Cardiac muscle cell (in vitro differentiated cells and primary cell): ENCODE measurements at regions not wholly inside any gene's neighbourhood (a gene's known extent, or its start where the extent isn't known, plus 50 kb on each side); places are given as distances from the start of the nearest gene placed in this dataset.

Experiments used
- DNase-seq, 2 donors: peaks; one replicate each; pipeline versions ENCODE4 v3.0.0 to v3.0.0-alpha.2; 2010 to 2017; ENCODE audit warnings: low read depth in 1 of 2, low spot score in 1 of 2
- H3K27ac ChIP-seq: fragments of 200-600 bp; sonication (generic); 2 replicates; pipeline ENCODE4 v1.5.1; 2016
- H3K27me3 ChIP-seq: fragments of 200-600 bp; sonication (generic); 2 replicates; pipeline ENCODE4 v1.6.0; 2016; ENCODE audit warnings: control low read depth
- H3K36me3 ChIP-seq: fragments of 200-600 bp; sonication (generic); 2 replicates; pipeline ENCODE4 v1.5.1; 2016; ENCODE audit warnings: control low read depth
- H3K4me1 ChIP-seq: fragments of 200-600 bp; sonication (generic); 2 replicates; pipeline ENCODE4 v1.8.1; 2017; ENCODE audit warnings: low read depth, mild to moderate bottlenecking, mixed run types
- H3K4me3 ChIP-seq: fragments of 200-600 bp; sonication (generic); 2 replicates; pipeline ENCODE4 v1.5.1; 2016; ENCODE audit warnings: mild to moderate bottlenecking
- H3K9me3 ChIP-seq: fragments of 200-600 bp; sonication (generic); 2 replicates; pipeline ENCODE4 v1.5.1; 2017; ENCODE audit warnings: low read depth, mild to moderate bottlenecking, control low read depth
- CTCF ChIP-seq: IDR thresholded peaks from 2 replicates; pipeline ENCODE4 v1.5.1; 2012; ENCODE audit warnings: low read depth, mild to moderate bottlenecking, low read length

- no peaks in the 10 kb centered on the region for H3K4me1 ChIP-seq
- no peak overlapping the region for H3K27ac ChIP-seq
- no peak for DNase-seq
- H3K27me3 ChIP-seq = no peaks in the 10 kb centered on the region
- no peak overlapping the region for H3K4me3 ChIP-seq
- no peak for TF ChIP-seq CTCF
- no peaks in the 10 kb centered on the region for H3K9me3 ChIP-seq
- H3K36me3 ChIP-seq = no peaks in the 10 kb centered on the region
Observed at GRCh38 chr9:126017758-126018157, 270.6 kb downstream of the PBX3 start.

DNA sequence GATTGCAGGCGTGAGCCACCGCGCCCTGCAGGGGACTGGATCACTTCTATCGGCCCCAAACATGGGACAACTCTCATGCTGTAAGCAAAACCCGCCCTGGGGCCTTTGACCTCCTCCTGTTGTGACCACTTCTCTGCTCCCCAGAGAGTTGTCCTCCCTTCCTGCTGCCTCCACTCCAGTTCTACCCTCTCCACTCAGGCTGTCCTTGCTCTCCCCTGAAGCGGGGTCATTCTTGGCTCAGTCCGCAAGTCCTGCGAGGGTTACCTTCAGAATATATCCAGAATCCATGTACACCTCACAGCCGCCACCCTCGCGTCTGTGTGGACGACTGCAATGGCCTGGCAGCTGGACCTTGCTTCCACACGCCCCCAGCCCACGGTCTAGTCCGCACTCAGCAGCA, 273.7 kb downstream of the PBX3 start:
- no peaks in the 10 kb centered on the region for H3K9me3 ChIP-seq
- H3K27me3 ChIP-seq = no peaks in the 10 kb centered on the region
- no peaks in the 10 kb centered on the region for H3K36me3 ChIP-seq
- no peak overlapping the region for H3K4me3 ChIP-seq
- no peak for TF ChIP-seq CTCF
- H3K27ac ChIP-seq = no peak overlapping the region
- DNase-seq = no peak
- no peaks in the 10 kb centered on the region for H3K4me1 ChIP-seq

DNA sequence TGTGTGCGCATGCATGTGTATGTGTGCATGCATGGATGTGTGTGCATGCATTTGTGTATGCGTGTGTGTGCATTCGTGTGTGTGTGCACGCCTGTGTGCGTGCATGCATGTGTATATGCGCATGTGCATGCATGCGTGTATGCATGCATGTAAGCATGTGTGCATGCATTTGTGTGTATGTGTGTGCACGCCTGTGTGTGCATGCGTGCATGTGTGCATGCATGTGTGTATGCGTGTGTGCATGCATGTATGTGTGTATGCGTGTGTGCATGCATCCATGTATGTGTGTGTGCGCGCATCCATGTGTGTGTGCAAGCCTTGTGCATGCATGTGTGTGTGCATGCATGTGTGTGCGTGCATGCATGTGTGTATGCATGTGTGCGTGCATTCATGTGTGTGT, 276.8 kb downstream of the PBX3 start:
- no peak overlapping the region for H3K27ac ChIP-seq
- no peak for DNase-seq
- H3K36me3 ChIP-seq = no peaks in the 10 kb centered on the region
- no peaks in the 10 kb centered on the region for H3K27me3 ChIP-seq
- H3K4me3 ChIP-seq = no peak overlapping the region
- no peak for TF ChIP-seq CTCF
- H3K4me1 ChIP-seq = no peaks in the 10 kb centered on the region
- H3K9me3 ChIP-seq = no peaks in the 10 kb centered on the region

DNA sequence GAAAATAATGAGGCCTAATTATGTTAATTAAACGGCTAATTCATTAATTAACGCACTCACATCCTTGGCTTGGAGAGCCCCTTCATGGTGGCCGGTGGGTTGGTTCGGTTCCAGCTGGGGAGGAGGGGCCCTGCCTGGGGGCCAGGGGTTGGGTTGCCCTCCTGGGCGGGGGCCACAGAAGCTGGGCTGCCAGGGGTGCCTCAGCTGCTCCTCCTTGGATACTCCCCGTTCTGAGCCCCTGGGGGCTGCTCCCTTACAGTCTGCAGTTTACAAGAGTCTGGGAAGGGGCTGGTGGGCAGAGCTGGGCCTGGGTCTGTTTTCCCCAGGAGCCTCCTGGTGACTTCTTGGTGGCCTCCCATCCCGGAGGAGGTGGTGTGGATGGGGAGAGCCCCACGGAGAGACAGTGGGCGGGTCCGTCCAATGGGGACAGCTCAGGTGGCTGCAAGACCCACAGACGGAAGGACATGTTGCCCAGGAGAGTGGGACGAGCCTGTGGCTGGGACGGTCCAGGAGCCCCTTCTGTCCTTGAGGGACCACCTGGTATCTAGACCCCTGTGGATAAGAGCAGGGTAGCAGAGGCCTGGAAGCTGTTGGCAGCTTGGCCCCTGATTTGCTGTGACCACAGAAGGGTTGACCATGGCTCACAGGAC, 277.5 kb downstream of the PBX3 start:
- Histone ChIP-seq H3K4me1 (no peaks in the 10 kb centered on the region), H3K9me3 (no peaks in the 10 kb centered on the region), H3K4me3 (no peak overlapping the region), H3K27me3 (no peaks in the 10 kb centered on the region), H3K36me3 (no peaks in the 10 kb centered on the region), H3K27ac (no peak overlapping the region)
- TF ChIP-seq CTCF = no peak
- no peak for DNase-seq

GRCh38 chr9:126025991-126026390, 278.8 kb downstream of the PBX3 start:
- Histone ChIP-seq H3K4me3 (no peak overlapping the region), H3K36me3 (no peaks in the 10 kb centered on the region), H3K27me3 (no peaks in the 10 kb centered on the region), H3K27ac (no peak overlapping the region), H3K9me3 (no peaks in the 10 kb centered on the region), H3K4me1 (no peaks in the 10 kb centered on the region)
- no peak for TF ChIP-seq CTCF
- no peak for DNase-seq

GRCh38 chr9:126027566-126027965, 280.4 kb downstream of the PBX3 start:
- H3K27me3 ChIP-seq = no peaks in the 10 kb centered on the region
- DNase-seq = no peak
- no peak for TF ChIP-seq CTCF
- H3K36me3 ChIP-seq = no peaks in the 10 kb centered on the region
- no peak overlapping the region for H3K27ac ChIP-seq
- no peak overlapping the region for H3K4me3 ChIP-seq
- H3K9me3 ChIP-seq = no peaks in the 10 kb centered on the region
- H3K4me1 ChIP-seq = no peaks in the 10 kb centered on the region
